Panc1 (cell line): ENCODE measurements at regions not wholly inside any gene's neighbourhood (a gene's known extent, or its start where the extent isn't known, plus 50 kb on each side); places are given as distances from the start of the nearest gene placed in this dataset.

Source experiments
- ATAC-seq: fragments of 200-7000 bp; cut with Tn5 transposase; 2 replicates; pipeline ENCODE4 v1.9.1; 2020; ENCODE audit warnings: mild to moderate bottlenecking, moderate library complexity
- BruUV-seq: library from RNA; stranded (reverse); fragments of 400-500 nt; replicated peaks from 2 replicates; lab custom pipeline; 2021; lab: Mats Ljungman, UMichigan
- CTCF ChIA-PET: fragments of 300-600 bp; sonication (Branson Sonifier 250); formaldehyde crosslinking; loops from one replicate; lab custom pipeline; 2022; ENCODE audit warnings: antibody characterized with exemption; lab: Charles Lee
- POLR2A ChIA-PET: fragments of 300-600 bp; sonication (Branson Sonifier 250); formaldehyde crosslinking; loops from one replicate; lab custom pipeline; 2022; ENCODE audit warnings: antibody characterized with exemption; lab: Charles Lee
- DNase-seq: peaks from one replicate; pipeline ENCODE4 v3.0.0-alpha.2; 2010; ENCODE audit warnings: low read depth, low spot score
- H3K27ac ChIP-seq: 2 replicates; pipeline ENCODE4 v1.5.1; 2011; ENCODE audit warnings: mild to moderate bottlenecking, low read length, inconsistent platforms
- H3K27me3 ChIP-seq: fragments of 200-500 bp; sonication (Bioruptor generic); 2 replicates; pipeline ENCODE4 v1.6.0; 2014; ENCODE audit warnings: low read length, inconsistent platforms; ENCODE audit not compliant: control insufficient read depth, insufficient read depth
- H3K36me3 ChIP-seq: fragments of 200-500 bp; sonication (Bioruptor generic); 2 replicates; pipeline ENCODE4 v1.5.1; 2014; ENCODE audit warnings: inconsistent platforms, mild to moderate bottlenecking, low read length, moderate library complexity; ENCODE audit not compliant: control insufficient read depth, insufficient read depth
- H3K4me1 ChIP-seq: 2 replicates; pipeline ENCODE4 v1.5.1; 2011; ENCODE audit warnings: inconsistent platforms, mild to moderate bottlenecking, low read length, moderate library complexity; ENCODE audit not compliant: control insufficient read depth, insufficient read depth
- H3K4me3 ChIP-seq, 2 experiments: 2 replicates each; pipeline ENCODE4 v1.5.1; 2011 to 2012; ENCODE audit warnings: low read depth in 2 of 2, low read length in 2 of 2, mild to moderate bottlenecking in 2 of 2, inconsistent platforms in 1 of 2, moderate library complexity in 1 of 2
- H3K9me3 ChIP-seq: fragments of 200-500 bp; sonication (Bioruptor generic); 2 replicates; pipeline ENCODE4 v1.5.1; 2014; ENCODE audit warnings: low read depth, mild to moderate bottlenecking, inconsistent platforms, low read length, moderate library complexity; ENCODE audit not compliant: control insufficient read depth, insufficient read depth
- CTCF ChIP-seq: fragments of 450-650 bp; IDR thresholded peaks from 2 replicates; pipeline ENCODE4 v1.5.1; 2017; ENCODE audit warnings: mild to moderate bottlenecking
- POLR2AphosphoS5 ChIP-seq: IDR thresholded peaks from 2 replicates; pipeline ENCODE4 v1.6.1; 2012; ENCODE audit warnings: mild to moderate bottlenecking, low read depth, low read length, moderate library complexity
- REST ChIP-seq, 2 experiments: IDR thresholded peaks; 2 replicates each; pipeline ENCODE4 v1.6.1; 2011 to 2012; ENCODE audit warnings: low read depth in 2 of 2, control low read depth in 1 of 2, low read length in 1 of 2, mild to moderate bottlenecking in 1 of 2, moderate library complexity in 1 of 2; ENCODE audit not compliant: insufficient read depth in 1 of 2
- SIN3A ChIP-seq: IDR thresholded peaks from 2 replicates; pipeline ENCODE4 v1.6.1; 2012; ENCODE audit warnings: low read depth, mild to moderate bottlenecking, low read length, moderate library complexity, borderline replicate concordance; ENCODE audit not compliant: insufficient read depth
- TCF7L2 ChIP-seq: IDR thresholded peaks from 2 replicates; pipeline ENCODE4 v1.6.1; 2011; ENCODE audit warnings: mild to moderate bottlenecking, low read depth, low read length, inconsistent platforms
- in situ Hi-C: cut with HindIII; loops from 2 replicates; pipeline ENCODE4 v1.10.0; 2016; ENCODE audit warnings: low sequenced_read_pairs, low pct_unique_long_range_greater_than_20kb
- intact Hi-C: fragments of 100-400 bp; cut with micrococcal nuclease; formaldehyde crosslinking; loops from one replicate; pipeline ENCODE4 v1.10.0; 2022; ENCODE audit not compliant: unreplicated experiment

GRCh38 chr18:1760901-1761300 lies 810.4 kb downstream of the METTL4 start:
- no peaks in the 10 kb centered on the region for H3K36me3 ChIP-seq
- no peak for ATAC-seq
- H3K9me3 ChIP-seq: no peaks in the 10 kb centered on the region
- POLR2A ChIA-PET: no interaction called here
- H3K27ac ChIP-seq: no peak overlapping the region
- in situ Hi-C loops (no loop called here), intact Hi-C loops (no loop called here)
- no TSS peak for BruUV-seq
- H3K27me3 ChIP-seq: no peaks in the 10 kb centered on the region
- no peak for DNase-seq
- H3K4me3 ChIP-seq: no peak overlapping the region
- no peaks in the 10 kb centered on the region for H3K4me1 ChIP-seq
- CTCF ChIA-PET: no interaction called here
- TF ChIP-seq REST (IDR thresholded peaks at IDR 0.05; ENCODE audit: insufficient read depth in 1 of 2, low read depth in 2 of 2, low read length in 1 of 2): no peak
- no peak for TF ChIP-seq TCF7L2
- no peak for TF ChIP-seq POLR2AphosphoS5
- TF ChIP-seq CTCF: no peak
- no peak for TF ChIP-seq SIN3A

GRCh38 chr18:1774261-1774660 lies 797.0 kb downstream of the METTL4 start:
- in situ Hi-C loops: no loop called here
- BruUV-seq: no TSS peak

More at GRCh38 chr18:1774261-1774660, 797.0 kb downstream of the METTL4 start:
- Histone ChIP-seq H3K36me3 (no peaks in the 10 kb centered on the region), H3K4me1 (no peaks in the 10 kb centered on the region), H3K27ac (no peak overlapping the region), H3K4me3 (no peak overlapping the region), H3K27me3 (no peaks in the 10 kb centered on the region), H3K9me3 (no peaks in the 10 kb centered on the region)
- POLR2A ChIA-PET: no interaction called here
- ATAC-seq (no peak), DNase-seq (no peak)
- TF ChIP-seq CTCF: no peak
- TF ChIP-seq TCF7L2: no peak
- TF ChIP-seq POLR2AphosphoS5: no peak
- no peak for TF ChIP-seq REST (IDR thresholded peaks at IDR 0.05; ENCODE audit: insufficient read depth in 1 of 2, low read depth in 2 of 2, low read length in 1 of 2)
- no peak for TF ChIP-seq SIN3A
- intact Hi-C loops: no loop called here
- CTCF ChIA-PET: no interaction called here
